HepG2 (cell line): ENCODE measurements at regions not wholly inside any gene's neighbourhood (a gene's known extent, or its start where the extent isn't known, plus 50 kb on each side); places are given as distances from the start of the nearest gene placed in this dataset.

Experiments
- ATAC-seq: fragments of 200-7000 bp; cut with Tn5 transposase; 3 replicates; pipeline ENCODE4 v1.9.1; 2020; ENCODE audit warnings: mild to moderate bottlenecking, moderate library complexity
- BruUV-seq: library from RNA; stranded (reverse); fragments of 400-500 nt; replicated peaks from 2 replicates; lab custom pipeline; 2021; lab: Mats Ljungman, UMichigan
- CTCF ChIA-PET: fragments of 300-600 bp; formaldehyde crosslinking; extraction: SDS; loops from one replicate; lab custom pipeline; 2021; ENCODE audit warnings: low total read pairs, inconsistent platforms, low intra/inter-chr PET ratio; lab: Yijun Ruan, JAX
- POLR2A ChIA-PET: fragments of 350-600 bp; sonication (Branson Sonifier 250); formaldehyde crosslinking; loops from one replicate; lab custom pipeline; 2020; ENCODE audit warnings: antibody characterized with exemption, inconsistent platforms; lab: Yijun Ruan, JAX
- DNase-seq: peaks from one replicate; pipeline ENCODE4 v3.0.0-alpha.2; 2015; ENCODE audit warnings: low spot score
- FAIRE-seq: peaks from 3 replicates; lab custom pipeline; 2011; peaks lifted over from hg19 to GRCh38; lab: Jason Lieb, UNC
- H2AFZ ChIP-seq: one replicate; pipeline ENCODE4 v1.6.1; 2011; ENCODE audit warnings: low read length, inconsistent platforms
- H3K27ac ChIP-seq: fragments of 300-600 bp; 3 replicates; pipeline ENCODE4 v1.8.0; 2011; ENCODE audit warnings: mixed run types, mild to moderate bottlenecking, mixed read lengths, low read length, inconsistent platforms; ENCODE audit not compliant: insufficient read depth; ENCODE audit errors: extremely low read length
- H3K27me3 ChIP-seq, 2 experiments: fragments of 200-600 bp in 1 of 2; 2 replicates in 1 of 2; 3 replicates in 1 of 2; pipeline versions ENCODE4 v1.6.0 to v1.8.0; 2011; ENCODE audit warnings: low read length in 2 of 2, mild to moderate bottlenecking in 2 of 2, moderate library complexity in 2 of 2, inconsistent platforms in 1 of 2; ENCODE audit not compliant: insufficient read depth in 2 of 2, control insufficient read depth in 1 of 2
- H3K36me3 ChIP-seq, 2 experiments: fragments of 200-600 bp in 1 of 2; replicated peaks in 1 of 2; 2 replicates in 1 of 2; 3 replicates in 1 of 2; pipeline versions ENCODE4 v1.5.1 to v1.8.0; 2011; ENCODE audit warnings: low read length in 2 of 2, inconsistent platforms in 1 of 2; ENCODE audit not compliant: insufficient read depth in 2 of 2, control insufficient read depth in 1 of 2
- H3K4me1 ChIP-seq: 2 replicates; pipeline ENCODE4 v1.5.1; 2012; ENCODE audit warnings: low read length, inconsistent platforms; ENCODE audit not compliant: insufficient read depth
- H3K4me2 ChIP-seq: 2 replicates; pipeline ENCODE4 v1.6.0; 2011; ENCODE audit warnings: low read depth, low read length, inconsistent platforms
- H3K4me3 ChIP-seq, 3 experiments: fragments of 200-600 bp in 1 of 3; sonication (generic), shearing (Covaris generic) in 1 of 3; replicated peaks in 1 of 3; 2 replicates each; pipeline ENCODE4 v1.5.1; 2011 to 2016; ENCODE audit warnings: low read length in 3 of 3, inconsistent platforms in 2 of 3, low read depth in 2 of 3, mild to moderate bottlenecking in 2 of 3, control low read depth in 1 of 3, mixed read lengths in 1 of 3; ENCODE audit not compliant: insufficient read depth in 1 of 3
- H3K79me2 ChIP-seq: one replicate; pipeline ENCODE4 v1.6.1; 2011; ENCODE audit warnings: low read length, inconsistent platforms; ENCODE audit not compliant: insufficient read depth
- H3K9ac ChIP-seq: 2 replicates; pipeline ENCODE4 v1.6.0; 2011; ENCODE audit warnings: mild to moderate bottlenecking, low read depth, low read length, inconsistent platforms; ENCODE audit not compliant: insufficient read depth
- H3K9me3 ChIP-seq: 2 replicates; pipeline ENCODE4 v1.5.1; 2012; ENCODE audit warnings: mild to moderate bottlenecking, low read length
- H4K20me1 ChIP-seq: 2 replicates; pipeline ENCODE4 v1.6.0; 2011; ENCODE audit warnings: inconsistent platforms, mild to moderate bottlenecking, low read length, moderate library complexity; ENCODE audit not compliant: insufficient read depth
- AGO2 ChIP-seq: fragments of 200-400 bp; formaldehyde crosslinking; optimal IDR thresholded peaks from 2 replicates; pipeline ENCODE3; 2017; ENCODE audit warnings: mild to moderate bottlenecking, low read depth, low read length, moderate library complexity
- GTF2F1 ChIP-seq: fragments of 150-350 bp; IDR thresholded peaks from 2 replicates; pipeline ENCODE4 v1.6.1; 2014; ENCODE audit warnings: low read length
- HNF4A ChIP-seq: sonication (generic); formaldehyde crosslinking; IDR thresholded peaks from 2 replicates; pipeline ENCODE4 v1.4.0; 2020; ENCODE audit warnings: missing genetic modification reagents
- MAFF ChIP-seq: IDR thresholded peaks from 2 replicates; pipeline ENCODE4 v1.6.1; 2011; ENCODE audit warnings: low read depth, low read length, improper control_type of control experiment
- NCOA1 ChIP-seq: sonication (generic); formaldehyde crosslinking; IDR thresholded peaks from 2 replicates; pipeline ENCODE4 v1.9.0; 2021; ENCODE audit warnings: missing genetic modification reagents
- POGZ ChIP-seq: sonication (generic); formaldehyde crosslinking; IDR thresholded peaks from 2 replicates; pipeline ENCODE4 v1.4.0; 2020; ENCODE audit warnings: mild to moderate bottlenecking, missing genetic modification reagents
- RARA ChIP-seq: IDR thresholded peaks from 2 replicates; pipeline ENCODE4 v1.6.1; 2016; ENCODE audit warnings: missing genetic modification reagents, missing compliant biosample characterization
- RBAK ChIP-seq: sonication (generic); formaldehyde crosslinking; IDR thresholded peaks from 2 replicates; pipeline ENCODE4 v1.5.1; 2020; ENCODE audit warnings: mild to moderate bottlenecking, missing genetic modification reagents
- SSRP1 ChIP-seq: IDR thresholded peaks from 2 replicates; pipeline ENCODE4 v1.6.1; 2016; ENCODE audit warnings: control low read depth
- STAG1 ChIP-seq: sonication (generic); formaldehyde crosslinking; IDR thresholded peaks from 2 replicates; pipeline ENCODE4 v1.4.0; 2020; ENCODE audit warnings: missing genetic modification reagents
- TAF1 ChIP-seq: sonication (generic); formaldehyde crosslinking; IDR thresholded peaks from 2 replicates; pipeline ENCODE4 v1.4.0; 2020; ENCODE audit warnings: missing genetic modification reagents
- ZNF121 ChIP-seq: sonication (generic); formaldehyde crosslinking; IDR thresholded peaks from 2 replicates; pipeline ENCODE4 v1.5.0; 2020; ENCODE audit warnings: mild to moderate bottlenecking, missing genetic modification reagents
- ZNF17 ChIP-seq: sonication (generic); formaldehyde crosslinking; IDR thresholded peaks from 2 replicates; pipeline ENCODE4 v1.5.0; 2020; ENCODE audit warnings: mild to moderate bottlenecking, missing genetic modification reagents
- ZNF33A ChIP-seq: sonication (generic); formaldehyde crosslinking; IDR thresholded peaks from 2 replicates; pipeline ENCODE4 v1.5.1; 2020; ENCODE audit warnings: missing genetic modification reagents, mild to moderate bottlenecking, moderate library complexity, borderline replicate concordance
- ZNF33B ChIP-seq: sonication (generic); formaldehyde crosslinking; IDR thresholded peaks from 2 replicates; pipeline ENCODE4 v1.5.1; 2020; ENCODE audit warnings: mild to moderate bottlenecking, missing genetic modification reagents
- ZNF510 ChIP-seq: sonication (generic); formaldehyde crosslinking; IDR thresholded peaks from 2 replicates; pipeline ENCODE4 v1.4.0; 2020; ENCODE audit warnings: low read depth, mild to moderate bottlenecking, missing genetic modification reagents
- ZNF614 ChIP-seq: IDR thresholded peaks from 2 replicates; pipeline ENCODE4 v1.6.1; 2018; ENCODE audit warnings: missing biosample characterization, missing genetic modification reagents, inconsistent platforms, borderline replicate concordance
- ZNF678 ChIP-seq: sonication (generic); formaldehyde crosslinking; IDR thresholded peaks from 2 replicates; pipeline ENCODE4 v1.4.0; 2020; ENCODE audit warnings: mild to moderate bottlenecking, missing genetic modification reagents
- ZNF749 ChIP-seq: sonication (generic); formaldehyde crosslinking; IDR thresholded peaks from 2 replicates; pipeline ENCODE4 v1.8.0; 2022; ENCODE audit warnings: mild to moderate bottlenecking, missing genetic modification reagents, moderate library complexity, borderline replicate concordance
- ZSCAN22 ChIP-seq: sonication (generic); formaldehyde crosslinking; IDR thresholded peaks from 2 replicates; pipeline ENCODE4 v1.4.0; 2020; ENCODE audit warnings: mild to moderate bottlenecking, missing genetic modification reagents
- WGBS: methylation state at CpG from one replicate; pipeline ENCODE4 v1.1.6; 2017; ENCODE audit warnings: low lambda C conversion rate; 5-methylcytosine and 5-hydroxymethylcytosine counted together
- in situ Hi-C: cut with HindIII; loops from 2 replicates; pipeline ENCODE4 v1.10.0; 2017; ENCODE audit warnings: low pct_unique_long_range_greater_than_20kb; ENCODE audit not compliant: extremely low pct_ligation_motif_present
- intact Hi-C: fragments of 100-400 bp; cut with micrococcal nuclease; formaldehyde crosslinking; loops from one replicate; pipeline ENCODE4 v1.10.0; 2022; ENCODE audit not compliant: unreplicated experiment
- TF ChIP-seq, protein P1 (sequence below): sonication (generic); formaldehyde crosslinking; IDR thresholded peaks from 2 replicates; pipeline ENCODE4 v1.5.0; 2020; ENCODE audit warnings: mild to moderate bottlenecking, missing genetic modification reagents, moderate library complexity

DNA sequence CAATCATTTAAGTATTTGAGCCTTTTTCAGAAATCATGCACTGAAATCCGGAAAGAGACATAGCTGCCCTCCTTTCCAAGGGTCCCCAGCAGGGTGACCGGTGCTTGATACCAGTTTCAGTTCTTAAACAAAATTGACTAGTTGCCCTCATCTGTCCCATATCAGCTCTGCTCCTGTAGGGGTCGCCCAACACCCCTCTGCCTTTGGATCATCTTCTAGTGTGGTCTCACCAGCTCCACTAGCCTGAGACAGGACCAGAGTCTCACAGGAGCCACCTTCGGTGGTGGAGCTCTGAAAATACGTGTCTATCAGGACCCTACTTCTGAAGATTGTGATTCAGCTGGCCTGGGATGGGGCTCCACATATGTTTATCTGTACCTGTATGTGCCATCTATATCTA is 428.2 kb downstream of the ENC1 start:
- DNase-seq, result peak; percentile 39
- H3K4me1 ChIP-seq, result no peaks in the 10 kb centered on the region
- no peaks in the 10 kb centered on the region for H3K9me3 ChIP-seq
- H3K79me2 ChIP-seq, result no peaks in the 10 kb centered on the region
- intact Hi-C loops (loop anchor here (1.0 kb wide), 1 partner anchor 437 kb away; no protein-coding TSS in a partner anchor), in situ Hi-C loops (no loop called here)
- peak; percentile 75 for TF ChIP-seq STAG1 (CRISPR knock-in tag)
- TF ChIP-seq, protein P1, sequence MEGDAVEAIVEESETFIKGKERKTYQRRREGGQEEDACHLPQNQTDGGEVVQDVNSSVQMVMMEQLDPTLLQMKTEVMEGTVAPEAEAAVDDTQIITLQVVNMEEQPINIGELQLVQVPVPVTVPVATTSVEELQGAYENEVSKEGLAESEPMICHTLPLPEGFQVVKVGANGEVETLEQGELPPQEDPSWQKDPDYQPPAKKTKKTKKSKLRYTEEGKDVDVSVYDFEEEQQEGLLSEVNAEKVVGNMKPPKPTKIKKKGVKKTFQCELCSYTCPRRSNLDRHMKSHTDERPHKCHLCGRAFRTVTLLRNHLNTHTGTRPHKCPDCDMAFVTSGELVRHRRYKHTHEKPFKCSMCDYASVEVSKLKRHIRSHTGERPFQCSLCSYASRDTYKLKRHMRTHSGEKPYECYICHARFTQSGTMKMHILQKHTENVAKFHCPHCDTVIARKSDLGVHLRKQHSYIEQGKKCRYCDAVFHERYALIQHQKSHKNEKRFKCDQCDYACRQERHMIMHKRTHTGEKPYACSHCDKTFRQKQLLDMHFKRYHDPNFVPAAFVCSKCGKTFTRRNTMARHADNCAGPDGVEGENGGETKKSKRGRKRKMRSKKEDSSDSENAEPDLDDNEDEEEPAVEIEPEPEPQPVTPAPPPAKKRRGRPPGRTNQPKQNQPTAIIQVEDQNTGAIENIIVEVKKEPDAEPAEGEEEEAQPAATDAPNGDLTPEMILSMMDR, result peak; percentile 62
- no peak for TF ChIP-seq ZNF678
- peak; percentile 85 for ATAC-seq
- no peak for FAIRE-seq
- H4K20me1 ChIP-seq, result no peaks in the 10 kb centered on the region
- H3K27ac ChIP-seq, result no peak overlapping the region
- H3K4me3 ChIP-seq, result no peak overlapping the region
- ChIA-PET CTCF (interaction anchor here (1.3 kb wide), 1 partner anchor 437 kb away, joined by 4 read pairs; no protein-coding TSS in a partner anchor), POLR2A (no interaction called here)
- no peak overlapping the region for H3K4me2 ChIP-seq
- no peaks in the 10 kb centered on the region for H3K36me3 ChIP-seq
- no TSS peak for BruUV-seq
- peaks cover 0 to 7% of the 10 kb centered on the region in 2 experiments; a peak in 2 of 5 replicates for H3K27me3 ChIP-seq
- H2AFZ ChIP-seq, result no peak overlapping the region
- WGBS, result 35% methylated on average over 5 of the region's 5 CpGs
- H3K9ac ChIP-seq, result no peak overlapping the region

- DNase-seq (no peak), ATAC-seq (no peak), FAIRE-seq (no peak)
- POLR2A ChIA-PET, result no interaction called here
- no peak overlapping the region for H3K4me3 ChIP-seq
- no peak overlapping the region for H3K27ac ChIP-seq
- H3K27me3 ChIP-seq, result peaks cover 0 to 12% of the 10 kb centered on the region in 2 experiments; a peak in 3 of 5 replicates
- no peaks in the 10 kb centered on the region for H3K79me2 ChIP-seq
- no TSS peak for BruUV-seq
- H3K36me3 ChIP-seq, result no peaks in the 10 kb centered on the region
- no peak overlapping the region for H3K9ac ChIP-seq
- CTCF ChIA-PET, result no interaction called here
- H3K9me3 ChIP-seq, result no peaks in the 10 kb centered on the region
- no peaks in the 10 kb centered on the region for H3K4me1 ChIP-seq
- intact Hi-C loops, result no loop called here
- no peak overlapping the region for H3K4me2 ChIP-seq
- no peak overlapping the region for H2AFZ ChIP-seq
- no peaks in the 10 kb centered on the region for H4K20me1 ChIP-seq
- 16% methylated on average over 2 of the region's 2 CpGs for WGBS
- in situ Hi-C loops, result no loop called here
- TF ChIP-seq ZNF33A (CRISPR knock-in tag) (no peak), HNF4A (CRISPR knock-in tag) (no peak), POGZ (CRISPR knock-in tag) (no peak), NCOA1 (CRISPR knock-in tag) (no peak), ZNF749 (no peak), ZNF121 (CRISPR knock-in tag) (no peak), RARA (no peak), ZSCAN22 (CRISPR knock-in tag) (no peak), ZNF510 (CRISPR knock-in tag) (no peak), ZNF33B (CRISPR knock-in tag) (no peak), RBAK (CRISPR knock-in tag) (no peak), MAFF (no peak), ZNF614 (CRISPR knock-in tag) (no peak), SSRP1 (CRISPR knock-in tag) (no peak), GTF2F1 (no peak), TAF1 (CRISPR knock-in tag) (no peak), AGO2 (no peak), ZNF17 (CRISPR knock-in tag) (no peak)
Observed at GRCh38 chr5:74209571-74209970, 431.0 kb downstream of the ENC1 start.
